ENCODE measurements at regions not wholly inside any gene's neighbourhood (a gene's known extent, or its start where the extent isn't known, plus 50 kb on each side); places are given as distances from the start of the nearest gene placed in this dataset.

DNA sequence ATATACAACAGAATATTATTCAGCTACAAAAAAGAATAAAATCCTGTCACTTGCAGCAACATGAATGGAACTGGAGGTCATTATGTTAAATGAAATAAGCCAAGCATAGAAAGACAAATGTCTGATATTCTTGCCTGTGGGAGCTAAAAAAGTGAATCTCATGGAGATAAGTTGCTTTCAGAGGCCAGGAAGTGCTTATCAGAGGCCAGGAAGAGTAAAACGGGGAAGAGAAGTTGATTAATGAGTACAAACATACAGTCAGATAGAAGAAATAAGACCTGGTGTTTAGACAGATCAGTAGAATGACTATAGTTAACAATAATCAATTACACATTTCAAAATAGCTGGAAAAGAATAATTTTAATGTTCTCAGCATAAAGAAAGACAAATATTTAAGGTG, 54.4 kb upstream of the CPHXL start:
- TF ChIP-seq, protein P1, sequence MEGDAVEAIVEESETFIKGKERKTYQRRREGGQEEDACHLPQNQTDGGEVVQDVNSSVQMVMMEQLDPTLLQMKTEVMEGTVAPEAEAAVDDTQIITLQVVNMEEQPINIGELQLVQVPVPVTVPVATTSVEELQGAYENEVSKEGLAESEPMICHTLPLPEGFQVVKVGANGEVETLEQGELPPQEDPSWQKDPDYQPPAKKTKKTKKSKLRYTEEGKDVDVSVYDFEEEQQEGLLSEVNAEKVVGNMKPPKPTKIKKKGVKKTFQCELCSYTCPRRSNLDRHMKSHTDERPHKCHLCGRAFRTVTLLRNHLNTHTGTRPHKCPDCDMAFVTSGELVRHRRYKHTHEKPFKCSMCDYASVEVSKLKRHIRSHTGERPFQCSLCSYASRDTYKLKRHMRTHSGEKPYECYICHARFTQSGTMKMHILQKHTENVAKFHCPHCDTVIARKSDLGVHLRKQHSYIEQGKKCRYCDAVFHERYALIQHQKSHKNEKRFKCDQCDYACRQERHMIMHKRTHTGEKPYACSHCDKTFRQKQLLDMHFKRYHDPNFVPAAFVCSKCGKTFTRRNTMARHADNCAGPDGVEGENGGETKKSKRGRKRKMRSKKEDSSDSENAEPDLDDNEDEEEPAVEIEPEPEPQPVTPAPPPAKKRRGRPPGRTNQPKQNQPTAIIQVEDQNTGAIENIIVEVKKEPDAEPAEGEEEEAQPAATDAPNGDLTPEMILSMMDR (IDR thresholded peaks at IDR 0.05; ENCODE audit: insufficient read depth, low read length, poor library complexity, severe bottlenecking) = no peak
- no peak overlapping the region for H3K4me3 ChIP-seq (replicated peaks; ENCODE audit: low read depth, low read length)
- H3K27me3 ChIP-seq (replicated peaks; ENCODE audit: control insufficient read depth, insufficient read depth, low read length) = no peaks in the 10 kb centered on the region; the same call in 1 of the 2 replicates
- H3K36me3 ChIP-seq (ENCODE audit: control insufficient read depth, insufficient read depth, low read length) = no peaks in the 10 kb centered on the region
- no peak for DNase-seq (ENCODE audit: extremely low read depth, insufficient read length)

DNA sequence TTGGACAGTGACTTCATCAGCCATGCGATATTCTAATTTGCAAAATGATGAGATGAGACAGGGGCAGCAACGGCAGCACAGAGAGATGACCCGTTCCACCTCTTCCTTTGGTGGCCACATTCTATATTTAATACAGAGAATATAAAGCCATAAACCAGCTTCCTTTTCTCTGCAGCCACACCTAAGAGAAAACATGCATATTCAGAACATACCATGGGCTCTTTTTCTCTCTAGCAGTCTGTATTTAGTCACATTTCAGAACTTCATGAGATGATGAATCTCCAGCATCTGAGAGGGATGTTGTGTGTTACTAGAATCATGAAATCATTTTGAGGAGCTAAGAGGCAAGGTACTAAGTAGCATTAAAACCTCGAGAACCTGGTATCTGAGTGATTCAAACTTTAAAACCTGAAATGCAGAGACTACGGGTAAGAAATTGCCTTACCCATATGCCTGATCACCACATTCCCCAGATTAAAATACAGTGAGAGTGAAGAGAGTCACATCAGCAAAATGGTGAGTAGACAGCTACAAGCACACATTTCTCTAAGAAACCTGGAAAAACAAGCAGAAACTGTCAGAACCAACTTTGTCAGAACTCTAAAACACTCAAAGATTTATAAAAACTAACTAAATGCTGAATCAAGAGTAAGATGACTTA, 55.5 kb upstream of the CPHXL start:
- no peaks in the 10 kb centered on the region; the same call in 1 of the 2 replicates for H3K27me3 ChIP-seq (replicated peaks; ENCODE audit: control insufficient read depth, insufficient read depth, low read length)
- TF ChIP-seq, protein P1 (IDR thresholded peaks at IDR 0.05; ENCODE audit: insufficient read depth, low read length, poor library complexity, severe bottlenecking) = no peak

DNA sequence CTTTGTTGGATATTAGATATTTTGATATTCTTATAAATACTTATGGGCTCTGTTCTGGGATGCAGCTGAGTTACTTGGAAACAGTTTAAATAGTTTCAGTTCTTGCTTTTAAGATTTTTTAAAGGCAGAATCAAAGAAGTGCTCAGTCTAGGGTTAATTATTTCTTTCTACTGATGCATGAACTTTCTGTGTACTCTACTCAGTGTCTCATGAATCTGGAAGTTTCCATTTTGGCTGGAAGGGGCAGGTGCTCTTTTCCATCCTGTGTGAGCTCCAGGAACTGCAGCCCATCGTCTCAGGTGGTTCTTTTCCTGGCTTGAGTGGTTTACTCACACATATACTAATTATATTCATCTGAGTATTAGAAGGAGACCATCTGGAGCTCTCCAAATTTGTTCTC, 61.1 kb upstream of the CPHXL start:
- TF ChIP-seq, protein P1 (IDR thresholded peaks at IDR 0.05; ENCODE audit: insufficient read depth, low read length, poor library complexity, severe bottlenecking) = no peak
- no peaks in the 10 kb centered on the region for H3K27me3 ChIP-seq (replicated peaks; ENCODE audit: control insufficient read depth, insufficient read depth, low read length)
- no peak for DNase-seq (ENCODE audit: extremely low read depth, insufficient read length)
- no peak overlapping the region for H3K4me3 ChIP-seq (replicated peaks; ENCODE audit: low read depth, low read length)
- H3K36me3 ChIP-seq (ENCODE audit: control insufficient read depth, insufficient read depth, low read length) = no peaks in the 10 kb centered on the region

More for the DNA sequence above, 55.5 kb upstream of the CPHXL start:
- no peak for DNase-seq (ENCODE audit: extremely low read depth, insufficient read length)
- H3K4me3 ChIP-seq (replicated peaks; ENCODE audit: low read depth, low read length) = no peak overlapping the region
- no peaks in the 10 kb centered on the region for H3K36me3 ChIP-seq (ENCODE audit: control insufficient read depth, insufficient read depth, low read length)

DNA sequence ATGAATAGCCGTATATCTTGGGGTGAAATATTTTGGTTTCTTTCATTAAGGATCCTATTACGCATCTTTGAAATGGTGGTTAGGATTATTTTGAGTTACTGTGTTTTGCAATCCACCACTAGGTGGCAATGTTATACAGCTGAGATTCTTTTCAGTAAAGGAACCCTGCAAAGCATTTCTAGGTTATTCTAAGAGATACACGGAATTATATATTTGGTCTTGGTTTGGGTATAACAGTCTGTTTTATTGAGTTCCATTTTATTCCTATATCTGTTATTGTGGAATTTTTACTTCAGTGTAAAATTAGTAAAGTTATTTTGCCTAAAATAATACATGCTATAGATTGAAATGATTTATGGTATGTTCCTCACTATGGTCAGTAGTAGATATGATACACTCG, 62.9 kb upstream of the CPHXL start:
- H3K4me3 ChIP-seq (replicated peaks; ENCODE audit: low read depth, low read length) = no peak overlapping the region
- no peaks in the 10 kb centered on the region for H3K27me3 ChIP-seq (replicated peaks; ENCODE audit: control insufficient read depth, insufficient read depth, low read length)
- no peaks in the 10 kb centered on the region for H3K36me3 ChIP-seq (ENCODE audit: control insufficient read depth, insufficient read depth, low read length)
- TF ChIP-seq, protein P1 (IDR thresholded peaks at IDR 0.05; ENCODE audit: insufficient read depth, low read length, poor library complexity, severe bottlenecking) = peak; percentile 59
- DNase-seq (ENCODE audit: extremely low read depth, insufficient read length) = no peak

DNA sequence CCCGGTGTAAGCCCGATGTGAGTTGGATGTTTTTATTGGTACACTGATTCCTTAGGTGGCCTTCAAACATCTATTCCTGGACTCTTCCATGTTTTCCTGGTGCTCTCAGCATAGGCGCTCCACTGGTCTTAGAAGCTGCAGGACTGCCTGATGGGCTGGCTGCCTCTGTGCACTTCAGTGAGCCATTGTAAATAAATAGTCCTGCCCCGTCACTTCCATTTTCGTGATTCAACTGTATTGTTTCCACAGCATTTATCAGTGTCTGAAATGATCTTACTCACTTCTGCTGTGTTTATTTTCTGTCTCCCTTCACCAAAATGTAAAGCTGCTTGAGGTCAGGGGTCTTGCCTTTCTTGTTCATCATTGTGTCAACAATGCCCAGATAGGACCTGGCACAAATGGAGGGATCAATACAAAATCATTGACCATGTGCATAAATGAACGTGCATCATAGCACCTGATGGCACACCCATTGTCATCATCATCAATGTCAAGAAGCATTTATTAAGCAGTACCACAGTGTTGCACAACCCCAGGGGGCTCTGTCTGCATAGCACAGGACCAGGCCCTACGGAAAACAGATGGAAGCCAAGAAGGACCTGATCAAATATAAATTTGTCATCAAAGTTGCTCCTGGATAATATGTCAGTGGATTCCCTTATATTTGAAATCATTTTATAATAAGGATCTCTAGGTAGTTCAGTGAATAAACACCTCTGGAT, 66.6 kb upstream of the CPHXL start:
- TF ChIP-seq, protein P1 (IDR thresholded peaks at IDR 0.05; ENCODE audit: insufficient read depth, low read length, poor library complexity, severe bottlenecking) = no peak
- no peak overlapping the region for H3K4me3 ChIP-seq (replicated peaks; ENCODE audit: low read depth, low read length)
- no peak for DNase-seq (ENCODE audit: extremely low read depth, insufficient read length)
- H3K36me3 ChIP-seq (ENCODE audit: control insufficient read depth, insufficient read depth, low read length) = no peaks in the 10 kb centered on the region
- no peaks in the 10 kb centered on the region for H3K27me3 ChIP-seq (replicated peaks; ENCODE audit: control insufficient read depth, insufficient read depth, low read length)

Data from GM06990 (cell line).